Gastroesophageal sphincter (tissue), 3 donors: ENCODE measurements at regions not wholly inside any gene's neighbourhood (a gene's known extent, or its start where the extent isn't known, plus 50 kb on each side); places are given as distances from the start of the nearest gene placed in this dataset.

ENCODE experiments used
- CTCF ChIP-seq, 4 experiments: fragments of 200-600 bp in 2 of 4; fragments of 450-650 bp in 2 of 4; sonication (generic) in 1 of 4; IDR thresholded peaks; one replicate each; pipeline ENCODE4 v1.5.1; 2017 to 2019; ENCODE audit warnings: antibody characterized with exemption in 4 of 4, mild to moderate bottlenecking in 2 of 4, moderate library complexity in 2 of 4
- EP300 ChIP-seq: sonication (generic); formaldehyde crosslinking; IDR thresholded peaks from one replicate; pipeline ENCODE4 v1.6.1; 2017; ENCODE audit warnings: antibody characterized with exemption, mild to moderate bottlenecking
- POLR2A ChIP-seq, 2 donors: fragments of 450-650 bp; IDR thresholded peaks; one replicate each; pipeline ENCODE4 v1.6.1; 2017; ENCODE audit warnings: antibody characterized with exemption in 2 of 2, mild to moderate bottlenecking in 2 of 2, moderate library complexity in 1 of 2
- POLR2AphosphoS5 ChIP-seq: sonication (generic); formaldehyde crosslinking; IDR thresholded peaks from one replicate; pipeline ENCODE4 v1.6.1; 2017; ENCODE audit warnings: antibody characterized with exemption

- TF ChIP-seq CTCF (IDR thresholded peaks at IDR 0.05): no peak
- no peak for TF ChIP-seq POLR2A (IDR thresholded peaks at IDR 0.05)
- no peak for TF ChIP-seq EP300
- TF ChIP-seq POLR2AphosphoS5: no peak
Measured at GRCh38 chr6:137269803-137270202, 50.6 kb upstream of the IFNGR1 start.
